GM12878 (cell line): ENCODE measurements at regions not wholly inside any gene's neighbourhood (a gene's known extent, or its start where the extent isn't known, plus 50 kb on each side); places are given as distances from the start of the nearest gene placed in this dataset.

Experiments used
- ATAC-seq: fragments of 200-7000 bp; cut with Tn5 transposase; 3 replicates; pipeline ENCODE4 v1.9.1; 2020; ENCODE audit warnings: mild to moderate bottlenecking, moderate library complexity
- BruUV-seq: library from RNA; stranded (reverse); fragments of 400-500 nt; replicated peaks from 2 replicates; lab custom pipeline; 2021; lab: Mats Ljungman, UMichigan
- CTCF ChIA-PET: fragments of 300-600 bp; sonication (Branson Sonifier 250); formaldehyde crosslinking; extraction: SDS; loops from one replicate; lab custom pipeline; 2021; ENCODE audit warnings: inconsistent platforms; lab: Yijun Ruan, JAX
- POLR2A ChIA-PET: fragments of 350-600 bp; formaldehyde crosslinking; extraction: SDS; loops from one replicate; lab custom pipeline; 2021; ENCODE audit warnings: inconsistent platforms; lab: Charles Lee
- RAD21 ChIA-PET: fragments of 300-600 bp; sonication (Branson Sonifier 250); formaldehyde crosslinking; loops from one replicate; lab custom pipeline; 2023; ENCODE audit warnings: antibody characterized with exemption; ENCODE audit not compliant: unreplicated experiment; lab: Charles Lee
- SMC1A ChIA-PET: fragments of 300-600 bp; sonication (Branson Sonifier 250); formaldehyde crosslinking; loops from one replicate; lab custom pipeline; 2023; ENCODE audit not compliant: unreplicated experiment, uncharacterized antibody; lab: Charles Lee
- DNase-seq: peaks from one replicate; pipeline ENCODE4 v3.0.0-alpha.2; 2011; ENCODE audit warnings: low read depth, low spot score
- FAIRE-seq: peaks from 3 replicates; lab custom pipeline; 2011; peaks lifted over from hg19 to GRCh38; lab: Jason Lieb, UNC
- H2AFZ ChIP-seq: 2 replicates; pipeline ENCODE4 v1.6.0; 2011; ENCODE audit warnings: low read depth, low read length, control low read depth; ENCODE audit not compliant: control insufficient read depth
- H3K27ac ChIP-seq: 2 replicates; pipeline ENCODE4 v1.5.1; 2011; ENCODE audit warnings: control low read depth; ENCODE audit not compliant: control insufficient read depth, insufficient read depth
- H3K27me3 ChIP-seq, 2 experiments: replicated peaks in 1 of 2; 2 replicates each; pipeline versions ENCODE4 v1.6.0 to v1.6.1; 2011; ENCODE audit warnings: low read length in 1 of 2; ENCODE audit not compliant: control insufficient read depth in 2 of 2, insufficient read depth in 2 of 2
- H3K36me3 ChIP-seq, 2 experiments: 2 replicates each; pipeline ENCODE4 v1.5.1; 2011; ENCODE audit warnings: low read length in 1 of 2; ENCODE audit not compliant: control insufficient read depth in 2 of 2, insufficient read depth in 2 of 2
- H3K4me1 ChIP-seq: 2 replicates; pipeline ENCODE4 v1.6.1; 2011; ENCODE audit warnings: mild to moderate bottlenecking, low read length, moderate library complexity, mixed read lengths; ENCODE audit not compliant: control insufficient read depth, insufficient read depth
- H3K4me2 ChIP-seq: 2 replicates; pipeline ENCODE4 v1.6.0; 2011; ENCODE audit warnings: control low read depth; ENCODE audit not compliant: control insufficient read depth, insufficient read depth
- H3K4me3 ChIP-seq: fragments of 200-600 bp; sonication (generic); 2 replicates; pipeline ENCODE4 v1.5.1; 2016
- H3K79me2 ChIP-seq: 2 replicates; pipeline ENCODE4 v1.6.0; 2011; ENCODE audit warnings: low read length; ENCODE audit not compliant: control insufficient read depth, insufficient read depth
- H3K9ac ChIP-seq: 2 replicates; pipeline ENCODE4 v1.8.0; 2011; ENCODE audit warnings: low read length, control low read depth, mixed read lengths; ENCODE audit not compliant: control insufficient read depth, insufficient read depth
- H3K9me3 ChIP-seq: replicated peaks from 3 replicates; pipeline ENCODE4 v1.5.1; 2011; ENCODE audit warnings: mild to moderate bottlenecking, low read length; ENCODE audit not compliant: control insufficient read depth, insufficient read depth
- H4K20me1 ChIP-seq: 2 replicates; pipeline ENCODE4 v1.6.0; 2011; ENCODE audit not compliant: control insufficient read depth, insufficient read depth
- BMI1 ChIP-seq: fragments of 450-650 bp; IDR thresholded peaks from 2 replicates; pipeline ENCODE4 v1.6.1; 2016; ENCODE audit warnings: mild to moderate bottlenecking, moderate library complexity, borderline replicate concordance
- BRCA1 ChIP-seq: IDR thresholded peaks from 2 replicates; pipeline ENCODE4 v1.6.1; 2011; ENCODE audit warnings: low read depth, low read length, improper control_type of control experiment
- CEBPB ChIP-seq, 2 experiments: fragments of 150-350 bp in 1 of 2; IDR thresholded peaks; 2 replicates each; pipeline ENCODE4 v1.6.1; 2012 to 2014; ENCODE audit warnings: low read depth in 2 of 2, low read length in 2 of 2, borderline replicate concordance in 1 of 2, inconsistent platforms in 1 of 2
- CHD2 ChIP-seq: IDR thresholded peaks from 2 replicates; pipeline ENCODE4 v1.6.1; 2011; ENCODE audit warnings: low read depth, low read length, improper control_type of control experiment, borderline replicate concordance
- CREB1 ChIP-seq: IDR thresholded peaks from 2 replicates; pipeline ENCODE4 v1.6.1; 2012; ENCODE audit warnings: low read depth, mild to moderate bottlenecking, inconsistent platforms
- EED ChIP-seq: sonication (generic); IDR thresholded peaks from 2 replicates; pipeline ENCODE4 v1.6.1; 2016; ENCODE audit warnings: antibody characterized with exemption, low read depth
- ESRRA ChIP-seq: IDR thresholded peaks from 2 replicates; pipeline ENCODE4 v1.6.1; 2012; ENCODE audit warnings: mild to moderate bottlenecking, low read length, improper control_type of control experiment
- HDGF ChIP-seq: fragments of 450-650 bp; IDR thresholded peaks from 2 replicates; pipeline ENCODE4 v1.6.1; 2016; ENCODE audit warnings: antibody characterized with exemption
- LARP7 ChIP-seq: fragments of 450-650 bp; IDR thresholded peaks from 2 replicates; pipeline ENCODE4 v1.6.1; 2017; ENCODE audit warnings: mild to moderate bottlenecking
- RCOR1 ChIP-seq: conservative IDR thresholded peaks from 2 replicates; pipeline ENCODE4 v1.6.1; 2012; ENCODE audit warnings: low read depth, low read length, improper control_type of control experiment
- SRF ChIP-seq, 2 experiments: IDR thresholded peaks; 2 replicates each; pipeline ENCODE4 v1.6.1; 2011; ENCODE audit warnings: low read depth in 2 of 2, low read length in 2 of 2, mild to moderate bottlenecking in 1 of 2, moderate library complexity in 1 of 2
- USF1 ChIP-seq: IDR thresholded peaks from 2 replicates; pipeline ENCODE4 v1.6.1; 2011; ENCODE audit warnings: borderline replicate concordance, low read depth, mild to moderate bottlenecking, moderate library complexity, mixed read lengths, low read length; ENCODE audit not compliant: insufficient read depth; ENCODE audit errors: extremely low read length
- whole genome bisulfite sequencing: methylation state at CpG from one replicate; pipeline ENCODE4 v1.1.6; 2016; ENCODE audit warnings: low lambda C conversion rate; ENCODE audit not compliant: insufficient replicate concordance, insufficient coverage; ENCODE audit errors: missing lambda C conversion rate; 5-methylcytosine and 5-hydroxymethylcytosine counted together
- in situ Hi-C: fragments of 300-500 bp; cut with MboI; formaldehyde crosslinking; loops from 9 replicates; pipeline ENCODE4 v1.14.3; 2018; ENCODE audit warnings: mixed read lengths
- intact Hi-C: fragments of 100-400 bp; cut with micrococcal nuclease; formaldehyde crosslinking; loops from one replicate; pipeline ENCODE4 v1.14.2; 2022; ENCODE audit not compliant: unreplicated experiment
- TF ChIP-seq, protein P1 (sequence below): IDR thresholded peaks from 2 replicates; pipeline ENCODE4 v1.6.1; 2012; ENCODE audit warnings: low read length, inconsistent platforms
- TF ChIP-seq, protein P2 (sequence below): fragments of 450-650 bp; IDR thresholded peaks from 2 replicates; pipeline ENCODE4 v1.6.1; 2017; ENCODE audit warnings: mild to moderate bottlenecking, low read depth, inconsistent platforms; ENCODE audit not compliant: poor library complexity, severe bottlenecking
- TF ChIP-seq, protein P3 (sequence below): fragments of 450-650 bp; IDR thresholded peaks from 2 replicates; pipeline ENCODE4 v1.6.1; 2014; ENCODE audit warnings: mild to moderate bottlenecking

- Histone ChIP-seq H3K27ac (no peak overlapping the region), H3K27me3 (no peaks in the 10 kb centered on the region), H3K4me1 (no peaks in the 10 kb centered on the region), H3K9me3 (no peaks in the 10 kb centered on the region), H2AFZ (no peak overlapping the region), H3K4me3 (no peak overlapping the region), H3K36me3 (no peaks in the 10 kb centered on the region), H3K79me2 (no peaks in the 10 kb centered on the region), H3K9ac (no peak overlapping the region), H3K4me2 (no peak overlapping the region), H4K20me1 (no peaks in the 10 kb centered on the region)
- FAIRE-seq (no peak), DNase-seq (no peak), ATAC-seq (no peak)
- in situ Hi-C loops = no loop called here
- ChIA-PET SMC1A (no interaction called here), POLR2A (no interaction called here), RAD21 (no interaction called here), CTCF (no interaction called here)
- no TSS peak for BruUV-seq
- WGBS = 41% methylated on average over 18 of the region's 18 CpGs
- intact Hi-C loops = no loop called here
- no peak for TF ChIP-seq LARP7
- no peak for TF ChIP-seq USF1
- no peak for TF ChIP-seq HDGF
- no peak for TF ChIP-seq RCOR1
- no peak for TF ChIP-seq SRF (IDR thresholded peaks at IDR 0.05; ENCODE audit: low read depth in 2 of 2, low read length in 2 of 2)
- TF ChIP-seq, protein P1, sequence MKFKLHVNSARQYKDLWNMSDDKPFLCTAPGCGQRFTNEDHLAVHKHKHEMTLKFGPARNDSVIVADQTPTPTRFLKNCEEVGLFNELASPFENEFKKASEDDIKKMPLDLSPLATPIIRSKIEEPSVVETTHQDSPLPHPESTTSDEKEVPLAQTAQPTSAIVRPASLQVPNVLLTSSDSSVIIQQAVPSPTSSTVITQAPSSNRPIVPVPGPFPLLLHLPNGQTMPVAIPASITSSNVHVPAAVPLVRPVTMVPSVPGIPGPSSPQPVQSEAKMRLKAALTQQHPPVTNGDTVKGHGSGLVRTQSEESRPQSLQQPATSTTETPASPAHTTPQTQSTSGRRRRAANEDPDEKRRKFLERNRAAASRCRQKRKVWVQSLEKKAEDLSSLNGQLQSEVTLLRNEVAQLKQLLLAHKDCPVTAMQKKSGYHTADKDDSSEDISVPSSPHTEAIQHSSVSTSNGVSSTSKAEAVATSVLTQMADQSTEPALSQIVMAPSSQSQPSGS = no peak
- TF ChIP-seq BRCA1 = no peak
- TF ChIP-seq, protein P2, sequence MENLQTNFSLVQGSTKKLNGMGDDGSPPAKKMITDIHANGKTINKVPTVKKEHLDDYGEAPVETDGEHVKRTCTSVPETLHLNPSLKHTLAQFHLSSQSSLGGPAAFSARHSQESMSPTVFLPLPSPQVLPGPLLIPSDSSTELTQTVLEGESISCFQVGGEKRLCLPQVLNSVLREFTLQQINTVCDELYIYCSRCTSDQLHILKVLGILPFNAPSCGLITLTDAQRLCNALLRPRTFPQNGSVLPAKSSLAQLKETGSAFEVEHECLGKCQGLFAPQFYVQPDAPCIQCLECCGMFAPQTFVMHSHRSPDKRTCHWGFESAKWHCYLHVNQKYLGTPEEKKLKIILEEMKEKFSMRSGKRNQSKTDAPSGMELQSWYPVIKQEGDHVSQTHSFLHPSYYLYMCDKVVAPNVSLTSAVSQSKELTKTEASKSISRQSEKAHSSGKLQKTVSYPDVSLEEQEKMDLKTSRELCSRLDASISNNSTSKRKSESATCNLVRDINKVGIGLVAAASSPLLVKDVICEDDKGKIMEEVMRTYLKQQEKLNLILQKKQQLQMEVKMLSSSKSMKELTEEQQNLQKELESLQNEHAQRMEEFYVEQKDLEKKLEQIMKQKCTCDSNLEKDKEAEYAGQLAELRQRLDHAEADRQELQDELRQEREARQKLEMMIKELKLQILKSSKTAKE = no peak
- TF ChIP-seq, protein P3, sequence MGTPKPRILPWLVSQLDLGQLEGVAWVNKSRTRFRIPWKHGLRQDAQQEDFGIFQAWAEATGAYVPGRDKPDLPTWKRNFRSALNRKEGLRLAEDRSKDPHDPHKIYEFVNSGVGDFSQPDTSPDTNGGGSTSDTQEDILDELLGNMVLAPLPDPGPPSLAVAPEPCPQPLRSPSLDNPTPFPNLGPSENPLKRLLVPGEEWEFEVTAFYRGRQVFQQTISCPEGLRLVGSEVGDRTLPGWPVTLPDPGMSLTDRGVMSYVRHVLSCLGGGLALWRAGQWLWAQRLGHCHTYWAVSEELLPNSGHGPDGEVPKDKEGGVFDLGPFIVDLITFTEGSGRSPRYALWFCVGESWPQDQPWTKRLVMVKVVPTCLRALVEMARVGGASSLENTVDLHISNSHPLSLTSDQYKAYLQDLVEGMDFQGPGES = no peak
- no peak for TF ChIP-seq EED
- TF ChIP-seq BMI1 = no peak
- no peak for TF ChIP-seq CREB1
- TF ChIP-seq CEBPB (IDR thresholded peaks at IDR 0.05; ENCODE audit: borderline replicate concordance in 1 of 2, low read depth in 2 of 2, low read length in 2 of 2) = no peak
- TF ChIP-seq ESRRA = no peak
- no peak for TF ChIP-seq CHD2
Measured at GRCh38 chr14:101197595-101198397, 294.3 kb upstream of the RTL1 start.
